Posterior vena cava (tissue), 2 donors: ENCODE measurements at regions not wholly inside any gene's neighbourhood (a gene's known extent, or its start where the extent isn't known, plus 50 kb on each side); places are given as distances from the start of the nearest gene placed in this dataset.
"Not testable (repeated sequence)": the region's sequence is repeated elsewhere in the genome, so short reads cannot be mapped to it uniquely, and the experiment has no call there.

Experiments
- DNase-seq: peaks from one replicate; pipeline ENCODE4 v3.0.0-alpha.2; 2020; ENCODE audit warnings: low spot score
- intact Hi-C, 2 donors: fragments of 100-400 bp; cut with DNase I; formaldehyde crosslinking; loops; one replicate each; pipeline versions ENCODE4 v1.14.1 to v1.14.2; 2022 to 2023
- donor health status: DM: yes; HTN: yes; CAD: no.
- donor health status: DM: yes; HTN: yes; CAD: no.

- DNase-seq: no peak
- intact Hi-C loops: no loop called here
These were observed 610.2 kb downstream of the UBE2NL start for GRCh38 chrX:144494074-144494473.

DNA sequence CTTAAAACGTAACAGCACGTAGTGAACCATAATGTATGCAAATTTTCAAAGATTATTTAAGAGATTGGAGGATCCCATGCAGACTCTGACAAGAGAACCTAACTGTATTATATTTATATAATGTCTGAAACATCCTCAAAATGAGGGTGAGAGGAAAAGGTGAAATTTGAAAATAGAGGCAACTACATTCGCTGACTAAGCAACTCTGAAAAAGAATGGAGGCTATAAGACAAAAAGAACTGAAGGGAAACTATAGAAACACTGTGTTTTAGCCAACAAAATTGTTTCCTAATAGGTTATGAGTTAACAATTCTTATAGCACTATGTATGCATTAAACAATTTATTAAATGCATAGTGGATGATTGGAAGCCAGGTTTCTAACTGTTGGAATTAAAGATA lies 648.0 kb downstream of the UBE2NL start:
- DNase-seq: no peak
- intact Hi-C loops: no loop called here

GRCh38 chrX:144566592-144566991 lies 680.7 kb upstream of the SPANXN1 start:
- DNase-seq: no peak
- intact Hi-C loops: no loop called here

DNA sequence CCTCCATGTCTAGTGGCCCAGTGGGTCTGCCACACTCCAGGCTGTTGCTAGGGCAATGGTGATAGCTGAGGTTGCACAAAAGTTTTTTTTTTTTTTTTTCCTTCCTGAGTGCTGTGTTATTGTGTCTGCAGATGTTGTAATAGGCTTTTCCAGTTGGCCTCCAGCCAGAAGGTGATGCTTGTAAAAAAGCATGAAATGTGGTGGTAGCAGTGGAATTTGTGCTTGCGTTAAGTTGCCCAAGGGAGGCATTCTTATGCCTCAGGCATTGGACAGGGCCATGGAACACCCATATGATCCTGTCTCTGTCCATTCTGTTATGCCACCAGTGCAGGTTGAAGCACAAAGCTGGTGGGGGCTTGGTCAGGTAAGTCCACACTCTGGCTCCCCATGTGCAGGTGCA lies 660.5 kb upstream of the SPANXN1 start:
- intact Hi-C loops: no loop called here
- no peak for DNase-seq

GRCh38 chrX:144592036-144592435 lies 655.3 kb upstream of the SPANXN1 start:
- intact Hi-C loops: no loop called here
- DNase-seq: no peak

DNA sequence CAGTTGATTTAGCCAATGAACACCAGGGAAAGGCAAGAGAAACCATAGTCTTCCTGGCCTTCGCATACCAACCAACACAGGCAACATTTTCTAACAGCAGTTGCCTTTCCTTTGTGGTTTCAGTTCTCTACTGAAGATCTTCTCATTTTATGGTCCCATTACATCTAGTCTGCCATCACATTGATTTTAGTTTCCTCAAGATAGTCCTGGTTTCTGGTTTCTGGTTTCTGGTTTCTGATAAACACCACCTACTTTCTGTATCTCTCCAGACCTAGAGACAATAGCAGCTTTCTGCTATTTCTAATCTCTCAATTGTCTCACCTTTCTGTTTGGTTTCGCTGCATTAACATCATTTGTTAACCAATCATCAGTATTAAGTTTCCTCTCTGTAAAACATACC lies 646.3 kb upstream of the SPANXN1 start:
- no peak for DNase-seq
- intact Hi-C loops: no loop called here

DNA sequence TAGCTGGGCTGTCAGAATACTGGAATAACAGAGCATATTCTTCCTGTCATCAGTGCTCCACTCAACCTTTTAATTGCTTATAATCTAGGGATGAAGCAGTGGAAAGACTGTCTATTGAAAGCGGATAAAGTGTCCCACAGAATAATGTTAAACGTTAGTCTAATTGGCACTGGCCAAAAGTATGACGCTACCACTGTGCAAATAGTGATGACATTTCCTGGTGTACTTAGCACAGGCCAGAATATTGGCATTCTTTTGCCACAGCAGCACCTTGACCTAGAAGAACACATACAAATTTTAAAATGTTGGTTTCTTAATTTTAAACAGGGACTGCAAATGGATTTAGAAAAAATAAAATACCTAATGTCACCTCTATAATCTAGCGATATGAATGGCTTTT lies 635.2 kb upstream of the SPANXN1 start:
- intact Hi-C loops: no loop called here
- DNase-seq: no peak

- intact Hi-C loops: no loop called here
- DNase-seq: no peak
These were observed 631.0 kb upstream of the SPANXN1 start for GRCh38 chrX:144616317-144616716.

GRCh38 chrX:144627947-144628346 lies 619.4 kb upstream of the SPANXN1 start:
- intact Hi-C loops: no loop called here

DNA sequence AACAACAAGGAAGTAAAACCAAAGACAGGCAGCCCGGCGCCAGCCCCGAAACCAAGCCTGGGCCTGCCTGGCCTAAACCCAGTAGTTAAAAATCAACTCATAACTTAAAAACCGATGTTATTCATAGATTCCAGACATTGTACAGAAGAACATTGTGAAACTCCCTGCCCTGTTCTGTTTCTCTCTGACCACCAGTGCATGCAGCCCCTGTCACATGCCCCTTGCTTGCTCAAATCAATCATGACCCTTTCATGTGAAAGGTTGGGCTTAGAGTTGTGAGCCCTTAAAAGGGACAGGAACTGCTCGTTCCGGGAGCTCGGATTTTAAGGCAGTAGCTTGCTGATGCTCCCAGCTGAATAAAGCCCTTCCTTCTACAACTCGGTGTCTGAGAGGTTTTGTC lies 612.9 kb upstream of the SPANXN1 start:
- DNase-seq, intact Hi-C loops: not testable (repeated sequence)

More at GRCh38 chrX:144627947-144628346, 619.4 kb upstream of the SPANXN1 start:
- no peak for DNase-seq

DNA sequence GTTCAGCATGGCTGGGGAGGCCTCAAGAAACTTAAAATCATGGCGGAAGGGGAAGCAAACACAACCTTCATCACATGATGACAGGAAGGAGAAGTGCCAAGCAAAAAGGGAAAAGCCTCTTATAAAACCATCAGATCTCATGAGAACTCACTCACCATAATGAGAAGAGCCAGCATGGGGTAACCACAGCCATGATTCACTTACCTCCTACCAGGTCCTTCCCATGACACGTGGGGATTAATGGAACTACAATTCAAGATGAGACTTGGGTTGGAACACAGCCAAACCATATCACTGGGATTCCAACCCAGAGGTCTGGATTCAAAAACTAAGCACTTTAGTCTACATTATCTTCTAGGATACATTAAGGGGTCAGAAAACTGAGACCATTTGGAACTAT lies 609.6 kb upstream of the SPANXN1 start:
- no peak for DNase-seq
- intact Hi-C loops: no loop called here

DNA sequence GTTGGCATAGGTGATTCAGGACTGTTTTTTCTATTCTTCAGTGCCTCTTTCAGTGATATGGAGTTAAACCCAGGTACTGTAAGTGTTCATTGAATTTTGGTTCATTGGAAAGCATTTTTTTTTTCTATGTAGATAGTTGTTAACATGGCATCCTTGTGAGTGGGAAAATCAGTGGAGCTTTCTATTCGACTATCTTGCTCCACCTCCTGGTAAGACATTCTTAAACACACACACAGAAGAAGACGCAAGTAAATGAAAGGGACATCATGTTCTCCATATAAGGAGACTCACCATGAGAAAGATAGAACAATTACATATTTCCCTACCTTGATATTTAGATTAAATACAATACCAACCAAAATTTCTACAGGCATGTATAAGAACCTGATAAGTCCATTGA lies 598.5 kb upstream of the SPANXN1 start:
- intact Hi-C loops: no loop called here
- no peak for DNase-seq

DNA sequence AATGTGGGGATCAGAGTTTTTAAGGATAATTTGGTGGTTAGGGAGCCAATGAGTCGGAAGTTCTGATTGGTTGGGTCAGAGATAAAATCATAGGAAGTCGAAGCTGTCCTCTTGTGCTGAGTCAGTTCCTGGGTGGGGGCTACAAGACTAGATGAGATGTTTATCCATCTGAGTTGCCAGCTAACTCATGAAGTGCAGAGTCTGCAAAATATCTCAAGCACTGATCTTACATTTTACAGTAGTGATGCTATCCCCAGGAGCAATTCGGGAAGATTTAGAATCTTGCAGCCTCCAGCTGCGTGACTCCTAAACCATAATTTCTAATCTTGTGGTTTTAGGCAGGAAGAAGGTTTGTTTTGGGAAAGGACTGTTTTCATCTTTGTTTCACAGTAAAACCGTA lies 565.8 kb upstream of the SPANXN1 start:
- no peak for DNase-seq
- intact Hi-C loops: no loop called here

GRCh38 chrX:144683247-144683646 lies 564.1 kb upstream of the SPANXN1 start:
- DNase-seq: no peak
- intact Hi-C loops: no loop called here

- intact Hi-C loops: no loop called here
- no peak for DNase-seq
These were observed 537.5 kb upstream of the SPANXN1 start for GRCh38 chrX:144709841-144710240.

DNA sequence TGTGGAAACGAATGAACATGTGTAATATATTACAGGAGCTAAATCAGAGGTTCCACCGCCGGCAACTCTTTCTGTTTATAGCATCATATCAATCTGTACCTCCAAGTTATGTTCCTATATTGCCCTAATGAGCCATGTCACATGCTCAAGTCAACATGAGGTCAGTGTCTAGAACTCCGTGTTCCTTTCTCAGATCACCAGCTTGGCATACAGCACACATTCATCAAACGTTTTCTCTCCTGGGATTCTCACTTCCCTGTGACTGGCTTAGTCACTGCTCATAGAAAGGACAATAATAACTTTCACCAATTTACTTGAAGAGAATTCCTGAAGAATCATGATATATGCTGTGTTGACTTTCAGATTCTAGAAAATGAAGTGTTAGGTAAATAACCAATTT lies 532.0 kb upstream of the SPANXN1 start:
- no peak for DNase-seq
- intact Hi-C loops: no loop called here

- intact Hi-C loops: no loop called here
- DNase-seq: no peak
These were observed 531.1 kb upstream of the SPANXN1 start for GRCh38 chrX:144716187-144716586.

- no peak for DNase-seq
- intact Hi-C loops: no loop called here
These were observed 529.6 kb upstream of the SPANXN1 start for GRCh38 chrX:144717682-144718081.

DNA sequence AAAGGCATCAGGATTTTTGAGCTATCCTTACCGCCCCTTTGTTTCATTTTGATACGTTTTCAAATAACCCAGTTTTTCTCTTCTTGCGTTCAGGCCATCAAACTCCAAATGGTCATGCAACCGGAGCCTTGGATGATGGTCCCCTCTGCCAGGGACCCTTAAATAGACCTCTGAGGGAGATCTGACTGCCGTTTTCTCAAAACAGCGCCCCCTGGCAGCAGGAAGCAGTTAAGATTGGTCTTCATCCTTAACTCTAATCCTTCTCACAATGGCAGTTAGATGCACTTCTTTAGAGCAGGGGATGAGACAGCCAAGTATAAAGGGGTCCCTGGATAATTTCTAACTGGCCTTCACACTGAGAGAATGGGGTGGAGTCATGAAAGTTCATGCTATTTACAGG lies 525.0 kb upstream of the SPANXN1 start:
- no peak for DNase-seq
- intact Hi-C loops: no loop called here

GRCh38 chrX:144730471-144730870 lies 516.8 kb upstream of the SPANXN1 start:
- no peak for DNase-seq
- intact Hi-C loops: no loop called here

- intact Hi-C loops: no loop called here
- no peak for DNase-seq
These were observed 514.7 kb upstream of the SPANXN1 start for GRCh38 chrX:144732588-144732987.

DNA sequence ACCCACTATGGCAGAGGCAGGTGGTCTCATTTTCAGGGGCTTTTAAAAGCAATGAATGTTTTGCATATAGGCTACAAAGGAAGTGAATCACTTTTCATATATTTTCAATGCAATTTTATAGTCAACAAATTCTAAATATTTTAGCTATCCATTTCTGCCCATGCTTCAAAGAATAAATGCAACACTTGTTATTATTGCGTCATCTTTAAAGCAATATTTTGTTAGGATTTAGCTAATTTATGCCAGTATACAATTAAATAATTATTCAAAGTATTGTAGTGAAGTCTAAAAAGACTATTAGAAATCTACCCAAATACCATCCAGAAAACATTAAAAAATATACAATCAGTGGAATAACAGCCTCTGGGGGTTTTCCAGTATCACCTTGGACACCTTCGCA lies 509.1 kb upstream of the SPANXN1 start:
- no peak for DNase-seq
- intact Hi-C loops: no loop called here
